NB4 (cell line): ENCODE measurements at regions not wholly inside any gene's neighbourhood (a gene's known extent, or its start where the extent isn't known, plus 50 kb on each side); places are given as distances from the start of the nearest gene placed in this dataset.

Experiments
- MYC ChIP-seq: IDR thresholded peaks from 2 replicates; pipeline ENCODE4 v1.6.1; 2011; ENCODE audit warnings: low read depth, low read length
- POLR2A ChIP-seq: IDR thresholded peaks from 2 replicates; pipeline ENCODE4 v1.6.1; 2011; ENCODE audit warnings: mild to moderate bottlenecking; ENCODE audit not compliant: insufficient read length; ENCODE audit errors: extremely low read depth
- TF ChIP-seq, protein P1 (sequence below): IDR thresholded peaks from one replicate; pipeline ENCODE4 v1.5.1; 2012; ENCODE audit warnings: low read depth, low read length

DNA sequence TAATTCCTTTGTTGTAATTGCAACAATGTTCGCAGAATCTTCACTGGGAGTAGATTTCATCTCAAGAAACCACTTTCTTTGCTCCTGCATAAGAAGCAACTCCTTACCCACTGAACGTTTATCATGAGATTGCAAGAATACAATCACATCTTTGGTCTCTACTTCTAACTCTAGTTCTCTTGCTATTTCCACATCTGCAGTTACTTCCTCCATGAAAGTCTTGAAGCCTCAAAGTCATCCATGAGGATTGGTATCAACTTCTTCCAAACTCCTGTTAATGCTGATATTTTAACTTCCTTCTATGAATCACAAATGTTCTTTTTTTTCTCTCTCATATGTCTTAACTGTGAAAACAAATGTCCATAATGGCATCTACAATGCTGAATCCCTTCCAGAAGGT, 118.6 kb upstream of the RAB4A start:
- TF ChIP-seq POLR2A (no peak), MYC (no peak)
- TF ChIP-seq, protein P1, sequence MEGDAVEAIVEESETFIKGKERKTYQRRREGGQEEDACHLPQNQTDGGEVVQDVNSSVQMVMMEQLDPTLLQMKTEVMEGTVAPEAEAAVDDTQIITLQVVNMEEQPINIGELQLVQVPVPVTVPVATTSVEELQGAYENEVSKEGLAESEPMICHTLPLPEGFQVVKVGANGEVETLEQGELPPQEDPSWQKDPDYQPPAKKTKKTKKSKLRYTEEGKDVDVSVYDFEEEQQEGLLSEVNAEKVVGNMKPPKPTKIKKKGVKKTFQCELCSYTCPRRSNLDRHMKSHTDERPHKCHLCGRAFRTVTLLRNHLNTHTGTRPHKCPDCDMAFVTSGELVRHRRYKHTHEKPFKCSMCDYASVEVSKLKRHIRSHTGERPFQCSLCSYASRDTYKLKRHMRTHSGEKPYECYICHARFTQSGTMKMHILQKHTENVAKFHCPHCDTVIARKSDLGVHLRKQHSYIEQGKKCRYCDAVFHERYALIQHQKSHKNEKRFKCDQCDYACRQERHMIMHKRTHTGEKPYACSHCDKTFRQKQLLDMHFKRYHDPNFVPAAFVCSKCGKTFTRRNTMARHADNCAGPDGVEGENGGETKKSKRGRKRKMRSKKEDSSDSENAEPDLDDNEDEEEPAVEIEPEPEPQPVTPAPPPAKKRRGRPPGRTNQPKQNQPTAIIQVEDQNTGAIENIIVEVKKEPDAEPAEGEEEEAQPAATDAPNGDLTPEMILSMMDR, result no peak
